ENCODE measurements at regions not wholly inside any gene's neighbourhood (a gene's known extent, or its start where the extent isn't known, plus 50 kb on each side); places are given as distances from the start of the nearest gene placed in this dataset.

GRCh38 chr6:14977747-14978382 lies 268.0 kb upstream of the JARID2 start:
- no peaks in the 10 kb centered on the region for H3K27me3 Mint-ChIP-seq (ENCODE audit: low read depth)
- Histone ChIP-seq H3K4ac (ENCODE audit: low read depth, low read length) (no peak overlapping the region), H4K8ac (replicated peaks; ENCODE audit: insufficient read length, low read depth, low read length) (no peak overlapping the region), H3K23me2 (ENCODE audit: insufficient read length, low read depth, low read length, poor library complexity, severe bottlenecking) (no peaks in the 10 kb centered on the region), H3K9me3 (ENCODE audit: control insufficient read depth, low read depth, low read length) (no peaks in the 10 kb centered on the region), H2AFZ (ENCODE audit: low read length) (no peak overlapping the region), H3K79me2 (ENCODE audit: insufficient read depth, low read length) (no peaks in the 10 kb centered on the region), H3K27me3 (ENCODE audit: insufficient read depth, low read length) (no peaks in the 10 kb centered on the region), H3K4me2 (ENCODE audit: insufficient read depth, insufficient read length, low read length) (no peak overlapping the region), H3K9ac (ENCODE audit: extremely low read depth, insufficient read length, low read length) (no peak overlapping the region), H3K56ac (ENCODE audit: insufficient read length, low read depth, low read length) (no peak overlapping the region), H4K91ac (ENCODE audit: insufficient read length, low read depth, low read length) (no peak overlapping the region), H2AK5ac (ENCODE audit: insufficient read length, low read length) (no peak overlapping the region), H3K79me1 (ENCODE audit: insufficient read depth, low read depth, low read length, poor library complexity, severe bottlenecking) (peaks cover 4% of the 10 kb centered on the region), H2BK20ac (ENCODE audit: low read depth, low read length, poor library complexity, severe bottlenecking) (no peak overlapping the region), H2BK120ac (ENCODE audit: low read depth, low read length, poor library complexity, severe bottlenecking) (no peak overlapping the region), H3K4me1 (ENCODE audit: insufficient read depth, low read length) (peaks cover 8% of the 10 kb centered on the region; the same call in 1 of the 2 replicates), H4K20me1 (ENCODE audit: control insufficient read depth, insufficient read depth, insufficient read length) (no peaks in the 10 kb centered on the region), H2BK5ac (ENCODE audit: insufficient read length, low read length) (no peak overlapping the region), H3T11ph (ENCODE audit: low read length) (no peak overlapping the region), H3K27ac (ENCODE audit: insufficient read length, low read depth, low read length) (no peak overlapping the region), H4K5ac (ENCODE audit: insufficient read length, low read depth, low read length) (no peak overlapping the region), H2BK12ac (ENCODE audit: insufficient read length, low read depth, low read length) (no peak overlapping the region), H3K14ac (ENCODE audit: insufficient read depth, low read length) (no peak overlapping the region), H3K23ac (ENCODE audit: insufficient read length, low read depth, low read length) (no peak overlapping the region), H3K18ac (ENCODE audit: insufficient read length, low read depth, low read length) (no peak overlapping the region), H2BK15ac (ENCODE audit: low read depth, low read length) (no peak overlapping the region)
- no peak for DNase-seq
- H3K4me1 Mint-ChIP-seq = peaks cover 15 to 16% of the 10 kb centered on the region in 2 experiments
- H3K4me3 Mint-ChIP-seq = no peak overlapping the region
- H3K36me3 Mint-ChIP-seq (ENCODE audit: insufficient read depth in 1 of 3, low read depth in 3 of 3) = peaks cover 0 to 1% (median 0%) of the 10 kb centered on the region in 3 experiments; a peak in 2 of 7 replicates
- TF ChIP-seq CTCF (conservative IDR thresholded peaks at IDR 0.05) = no peak
- H3K27ac Mint-ChIP-seq = no peak overlapping the region; a peak in 1 of 7 replicates
- H3K9me3 Mint-ChIP-seq = no peaks in the 10 kb centered on the region
- no CpG with 5 or more reads among the region's 1 CpG for WGBS (ENCODE audit: extremely low coverage, insufficient read length, low lambda C conversion rate)
